Activated CD8-positive, alpha-beta memory T cell treated with anti-CD3 and anti-CD28 coated beads for 24 hours (primary cell): ENCODE measurements at regions not wholly inside any gene's neighbourhood (a gene's known extent, or its start where the extent isn't known, plus 50 kb on each side); places are given as distances from the start of the nearest gene placed in this dataset.
"Not testable (repeated sequence)": the region's sequence is repeated elsewhere in the genome, so short reads cannot be mapped to it uniquely, and the experiment has no call there.

Experiments
- DNase-seq: peaks from one replicate; pipeline ENCODE4 v3.0.0-alpha.2; 2020

GRCh38 chr12:19719672-19720071 lies 280.4 kb downstream of the AEBP2 start:
- no peak for DNase-seq

GRCh38 chr12:19726122-19726521 lies 286.8 kb downstream of the AEBP2 start:
- no peak for DNase-seq

GRCh38 chr12:19726592-19726991 lies 287.3 kb downstream of the AEBP2 start:
- no peak for DNase-seq

- no peak for DNase-seq
These were observed 297.7 kb downstream of the AEBP2 start for GRCh38 chr12:19737019-19737418.

- no peak for DNase-seq
These were observed 300.0 kb downstream of the AEBP2 start for GRCh38 chr12:19739195-19739776.

GRCh38 chr12:19740472-19741131 lies 301.3 kb downstream of the AEBP2 start:
- no peak for DNase-seq

- DNase-seq, result no peak
These were observed 301.8 kb downstream of the AEBP2 start for GRCh38 chr12:19741132-19741489.

- no peak for DNase-seq
These were observed 305.5 kb downstream of the AEBP2 start for GRCh38 chr12:19744705-19745218.

GRCh38 chr12:19746471-19746870 lies 307.2 kb downstream of the AEBP2 start:
- DNase-seq, result no peak

- DNase-seq, result no peak
These were observed 310.7 kb downstream of the AEBP2 start for GRCh38 chr12:19749906-19750574.

- no peak for DNase-seq
These were observed 311.8 kb downstream of the AEBP2 start for GRCh38 chr12:19751078-19751477.

- no peak for DNase-seq
These were observed 313.4 kb downstream of the AEBP2 start for GRCh38 chr12:19752712-19753111.

- no peak for DNase-seq
These were observed 315.8 kb downstream of the AEBP2 start for GRCh38 chr12:19755136-19755535.

GRCh38 chr12:19757317-19757877 lies 318.1 kb downstream of the AEBP2 start:
- no peak for DNase-seq

- DNase-seq, result no peak
These were observed 319.9 kb downstream of the AEBP2 start for GRCh38 chr12:19759227-19759626.

GRCh38 chr12:19760611-19761010 lies 321.3 kb downstream of the AEBP2 start:
- no peak for DNase-seq

- no peak for DNase-seq
These were observed 322.2 kb downstream of the AEBP2 start for GRCh38 chr12:19761463-19761862.

- DNase-seq, result no peak
These were observed 324.2 kb downstream of the AEBP2 start for GRCh38 chr12:19763488-19763887.

- DNase-seq, result no peak
These were observed 325.1 kb downstream of the AEBP2 start for GRCh38 chr12:19764408-19764807.

- DNase-seq, result no peak
These were observed 332.6 kb downstream of the AEBP2 start for GRCh38 chr12:19771858-19772257.

- DNase-seq, result no peak
These were observed 333.5 kb downstream of the AEBP2 start for GRCh38 chr12:19772776-19773175.

GRCh38 chr12:19775241-19775640 lies 335.9 kb downstream of the AEBP2 start:
- DNase-seq, result no peak

- DNase-seq, result not testable (repeated sequence)
These were observed 336.7 kb downstream of the AEBP2 start for GRCh38 chr12:19775976-19776375.

GRCh38 chr12:19778172-19778571 lies 338.9 kb downstream of the AEBP2 start:
- DNase-seq, result no peak
